ENCODE measurements at regions not wholly inside any gene's neighbourhood (a gene's known extent, or its start where the extent isn't known, plus 50 kb on each side); places are given as distances from the start of the nearest gene placed in this dataset.

- CTCF ChIA-PET, result no interaction called here
- Mint-ChIP-seq H3K27me3 (ENCODE audit: low read depth) (peaks cover 3% of the 10 kb centered on the region), H3K36me3 (ENCODE audit: low read depth) (no peaks in the 10 kb centered on the region), H3K27ac (no peak overlapping the region), H3K4me3 (no peak overlapping the region), H3K4me1 (ENCODE audit: low read depth) (peaks cover 5% of the 10 kb centered on the region), H3K9me3 (no peaks in the 10 kb centered on the region)
- intact Hi-C loops (cut with micrococcal nuclease), result loop anchor here (5.0 kb wide), 1 partner anchor 98 kb away; no protein-coding TSS in a partner anchor
- no peak for DNase-seq
Measured at GRCh38 chr1:82879701-82880305, 1079.1 kb downstream of the ADGRL2 start.

- Mint-ChIP-seq H3K9me3 (no peaks in the 10 kb centered on the region), H3K27me3 (ENCODE audit: low read depth) (peaks cover 10% of the 10 kb centered on the region), H3K4me1 (ENCODE audit: low read depth) (peaks cover 1% of the 10 kb centered on the region), H3K4me3 (no peak overlapping the region), H3K27ac (no peak overlapping the region), H3K36me3 (ENCODE audit: low read depth) (no peaks in the 10 kb centered on the region)
- CTCF ChIA-PET, result no interaction called here
- DNase-seq, result no peak
- intact Hi-C loops (cut with micrococcal nuclease), result no loop called here
Measured at GRCh38 chr1:82875170-82875569, 1074.4 kb downstream of the ADGRL2 start.

- no peak overlapping the region for H3K4me3 Mint-ChIP-seq
- H3K9me3 Mint-ChIP-seq, result no peaks in the 10 kb centered on the region
- H3K4me1 Mint-ChIP-seq (ENCODE audit: low read depth), result no peaks in the 10 kb centered on the region
- H3K27me3 Mint-ChIP-seq (ENCODE audit: low read depth), result peaks cover 10% of the 10 kb centered on the region
- intact Hi-C loops (cut with micrococcal nuclease), result no loop called here
- no peaks in the 10 kb centered on the region for H3K36me3 Mint-ChIP-seq (ENCODE audit: low read depth)
- H3K27ac Mint-ChIP-seq, result no peak overlapping the region
- CTCF ChIA-PET, result no interaction called here
- DNase-seq, result no peak
Measured at GRCh38 chr1:82874041-82874440, 1073.3 kb downstream of the ADGRL2 start.

GRCh38 chr1:82870332-82870731 is 1069.6 kb downstream of the ADGRL2 start:
- no peak overlapping the region for H3K4me3 Mint-ChIP-seq
- intact Hi-C loops (cut with micrococcal nuclease), result no loop called here
- no peaks in the 10 kb centered on the region for H3K4me1 Mint-ChIP-seq (ENCODE audit: low read depth)
- DNase-seq, result no peak
- peaks cover 12% of the 10 kb centered on the region for H3K27me3 Mint-ChIP-seq (ENCODE audit: low read depth)
- H3K9me3 Mint-ChIP-seq, result no peaks in the 10 kb centered on the region
- CTCF ChIA-PET, result no interaction called here
- no peak overlapping the region for H3K27ac Mint-ChIP-seq
- H3K36me3 Mint-ChIP-seq (ENCODE audit: low read depth), result no peaks in the 10 kb centered on the region

- DNase-seq, result no peak
- Mint-ChIP-seq H3K36me3 (ENCODE audit: low read depth) (no peaks in the 10 kb centered on the region), H3K9me3 (no peaks in the 10 kb centered on the region), H3K4me1 (ENCODE audit: low read depth) (no peaks in the 10 kb centered on the region), H3K27me3 (ENCODE audit: low read depth) (peaks cover 2% of the 10 kb centered on the region), H3K27ac (no peak overlapping the region), H3K4me3 (no peak overlapping the region)
- intact Hi-C loops (cut with micrococcal nuclease), result no loop called here
- CTCF ChIA-PET, result no interaction called here
Measured at GRCh38 chr1:82867781-82868180, 1067.0 kb downstream of the ADGRL2 start.

- intact Hi-C loops (cut with micrococcal nuclease), result no loop called here
- CTCF ChIA-PET, result interaction anchor here (0.7 kb wide), 1 partner anchor 68 kb away, joined by 4 read pairs; no protein-coding TSS in a partner anchor
- H3K4me1 Mint-ChIP-seq (ENCODE audit: low read depth), result no peaks in the 10 kb centered on the region
- H3K36me3 Mint-ChIP-seq (ENCODE audit: low read depth), result no peaks in the 10 kb centered on the region
- DNase-seq, result no peak
- no peak overlapping the region for H3K4me3 Mint-ChIP-seq
- no peaks in the 10 kb centered on the region for H3K9me3 Mint-ChIP-seq
- no peak overlapping the region for H3K27ac Mint-ChIP-seq
- no peaks in the 10 kb centered on the region for H3K27me3 Mint-ChIP-seq (ENCODE audit: low read depth)
Measured at GRCh38 chr1:82861749-82862148, 1061.0 kb downstream of the ADGRL2 start.

GRCh38 chr1:82858031-82858430 is 1057.3 kb downstream of the ADGRL2 start:
- H3K36me3 Mint-ChIP-seq (ENCODE audit: low read depth), result no peaks in the 10 kb centered on the region
- intact Hi-C loops (cut with micrococcal nuclease), result no loop called here

GRCh38 chr1:82849460-82849859 is 1048.7 kb downstream of the ADGRL2 start:
- CTCF ChIA-PET, result no interaction called here
- no peak overlapping the region for H3K27ac Mint-ChIP-seq
- no peak overlapping the region for H3K4me3 Mint-ChIP-seq
- no peaks in the 10 kb centered on the region for H3K27me3 Mint-ChIP-seq (ENCODE audit: low read depth)
- H3K4me1 Mint-ChIP-seq (ENCODE audit: low read depth), result no peaks in the 10 kb centered on the region
- DNase-seq, result no peak
- intact Hi-C loops (cut with micrococcal nuclease), result no loop called here
- no peaks in the 10 kb centered on the region for H3K36me3 Mint-ChIP-seq (ENCODE audit: low read depth)
- no peaks in the 10 kb centered on the region for H3K9me3 Mint-ChIP-seq

More at GRCh38 chr1:82858031-82858430, 1057.3 kb downstream of the ADGRL2 start:
- CTCF ChIA-PET, result interaction anchor here (0.7 kb wide), 1 partner anchor 1668 kb away, joined by 3 read pairs; no protein-coding TSS in a partner anchor
- no peak for DNase-seq
- no peaks in the 10 kb centered on the region for H3K27me3 Mint-ChIP-seq (ENCODE audit: low read depth)
- no peak overlapping the region for H3K27ac Mint-ChIP-seq
- H3K4me3 Mint-ChIP-seq, result no peak overlapping the region
- H3K9me3 Mint-ChIP-seq, result no peaks in the 10 kb centered on the region
- H3K4me1 Mint-ChIP-seq (ENCODE audit: low read depth), result no peaks in the 10 kb centered on the region

- Mint-ChIP-seq H3K4me1 (ENCODE audit: low read depth) (no peaks in the 10 kb centered on the region), H3K27me3 (ENCODE audit: low read depth) (no peaks in the 10 kb centered on the region), H3K4me3 (no peak overlapping the region), H3K9me3 (no peaks in the 10 kb centered on the region), H3K27ac (no peak overlapping the region), H3K36me3 (ENCODE audit: low read depth) (no peaks in the 10 kb centered on the region)
- DNase-seq, result no peak
- CTCF ChIA-PET, result no interaction called here
- intact Hi-C loops (cut with micrococcal nuclease), result no loop called here
Measured at GRCh38 chr1:82848043-82848442, 1047.3 kb downstream of the ADGRL2 start.

GRCh38 chr1:82845866-82846265 is 1045.1 kb downstream of the ADGRL2 start:
- Mint-ChIP-seq H3K4me1 (ENCODE audit: low read depth) (no peaks in the 10 kb centered on the region), H3K27me3 (ENCODE audit: low read depth) (no peaks in the 10 kb centered on the region), H3K9me3 (no peaks in the 10 kb centered on the region), H3K4me3 (no peak overlapping the region), H3K27ac (no peak overlapping the region), H3K36me3 (ENCODE audit: low read depth) (no peaks in the 10 kb centered on the region)
- CTCF ChIA-PET, result no interaction called here
- intact Hi-C loops (cut with micrococcal nuclease), result no loop called here
- DNase-seq, result no peak

GRCh38 chr1:82844911-82845827 is 1044.4 kb downstream of the ADGRL2 start:
- no peak overlapping the region for H3K27ac Mint-ChIP-seq
- H3K27me3 Mint-ChIP-seq (ENCODE audit: low read depth), result no peaks in the 10 kb centered on the region
- CTCF ChIA-PET, result interaction anchor here (0.6 to 0.7 kb wide), 2 partner anchors 316 to 846 kb away, joined by 3 read pairs; no protein-coding TSS in a partner anchor
- H3K4me1 Mint-ChIP-seq (ENCODE audit: low read depth), result no peaks in the 10 kb centered on the region
- no peak for DNase-seq
- H3K4me3 Mint-ChIP-seq, result no peak overlapping the region
- no peaks in the 10 kb centered on the region for H3K36me3 Mint-ChIP-seq (ENCODE audit: low read depth)
- H3K9me3 Mint-ChIP-seq, result no peaks in the 10 kb centered on the region
- intact Hi-C loops (cut with micrococcal nuclease), result no loop called here

- H3K4me3 Mint-ChIP-seq, result no peak overlapping the region
- intact Hi-C loops (cut with micrococcal nuclease), result no loop called here
- no peaks in the 10 kb centered on the region for H3K36me3 Mint-ChIP-seq (ENCODE audit: low read depth)
- no peaks in the 10 kb centered on the region for H3K4me1 Mint-ChIP-seq (ENCODE audit: low read depth)
- DNase-seq, result no peak
- no peaks in the 10 kb centered on the region for H3K9me3 Mint-ChIP-seq
- CTCF ChIA-PET, result interaction anchor here (0.7 kb wide), 1 partner anchor 845 kb away, joined by 3 read pairs; no protein-coding TSS in a partner anchor
- no peak overlapping the region for H3K27ac Mint-ChIP-seq
- no peaks in the 10 kb centered on the region for H3K27me3 Mint-ChIP-seq (ENCODE audit: low read depth)
Measured at GRCh38 chr1:82844447-82844846, 1043.7 kb downstream of the ADGRL2 start.

- H3K36me3 Mint-ChIP-seq (ENCODE audit: low read depth), result no peaks in the 10 kb centered on the region
- no peak overlapping the region for H3K27ac Mint-ChIP-seq
- H3K9me3 Mint-ChIP-seq, result no peaks in the 10 kb centered on the region
- H3K4me3 Mint-ChIP-seq, result no peak overlapping the region
- H3K4me1 Mint-ChIP-seq (ENCODE audit: low read depth), result no peaks in the 10 kb centered on the region
- no peak for DNase-seq
- intact Hi-C loops (cut with micrococcal nuclease), result no loop called here
- H3K27me3 Mint-ChIP-seq (ENCODE audit: low read depth), result no peaks in the 10 kb centered on the region
- CTCF ChIA-PET, result no interaction called here
Measured at GRCh38 chr1:82843876-82844275, 1043.1 kb downstream of the ADGRL2 start.
